GM21529 (cell line): ENCODE measurements at regions not wholly inside any gene's neighbourhood (a gene's known extent, or its start where the extent isn't known, plus 50 kb on each side); places are given as distances from the start of the nearest gene placed in this dataset.
"Not testable (repeated sequence)": the region's sequence is repeated elsewhere in the genome, so short reads cannot be mapped to it uniquely, and the experiment has no call there.

Experiments
- ATAC-seq: cut with Tn5 transposase; IDR thresholded peaks from one replicate; pipeline ENCODE4 v1.9.1; 2021; ENCODE audit not compliant: unreplicated experiment

- ATAC-seq: not testable (repeated sequence)
These were observed 88.8 kb downstream of the KCNJ18 start for GRCh38 chr17:21780919-21781665.

- ATAC-seq: not testable (repeated sequence)
These were observed 89.3 kb downstream of the KCNJ18 start for GRCh38 chr17:21781666-21782024.

GRCh38 chr17:21782107-21782506, 89.8 kb downstream of the KCNJ18 start:
- not testable (repeated sequence) for ATAC-seq

GRCh38 chr17:21782604-21783003, 90.3 kb downstream of the KCNJ18 start:
- ATAC-seq: not testable (repeated sequence)

GRCh38 chr17:21783017-21783416, 90.7 kb downstream of the KCNJ18 start:
- ATAC-seq: not testable (repeated sequence)

- ATAC-seq: not testable (repeated sequence)
These were observed 121.9 kb downstream of the KCNJ18 start for GRCh38 chr17:21814272-21814671.

GRCh38 chr17:21814776-21815175, 122.5 kb downstream of the KCNJ18 start:
- ATAC-seq: no peak

GRCh38 chr17:21815352-21816063, 123.2 kb downstream of the KCNJ18 start:
- ATAC-seq: no peak

GRCh38 chr17:21816592-21817567, 124.6 kb downstream of the KCNJ18 start:
- ATAC-seq: no peak

- no peak for ATAC-seq
These were observed 125.6 kb downstream of the KCNJ18 start for GRCh38 chr17:21817791-21818364.

GRCh38 chr17:21823090-21823489, 130.8 kb downstream of the KCNJ18 start:
- no peak for ATAC-seq

- no peak for ATAC-seq
These were observed 131.3 kb downstream of the KCNJ18 start for GRCh38 chr17:21823643-21824042.

- ATAC-seq: no peak
These were observed 149.5 kb downstream of the KCNJ18 start for GRCh38 chr17:21841839-21842238.

GRCh38 chr17:21842332-21843317, 150.3 kb downstream of the KCNJ18 start:
- ATAC-seq: no peak

GRCh38 chr17:21843318-21843865, 151.1 kb downstream of the KCNJ18 start:
- ATAC-seq: no peak

GRCh38 chr17:21843951-21844590, 151.7 kb downstream of the KCNJ18 start:
- ATAC-seq: no peak

GRCh38 chr17:21848510-21848909, 156.2 kb downstream of the KCNJ18 start:
- ATAC-seq: not testable (repeated sequence)

GRCh38 chr17:21849030-21849429, 156.7 kb downstream of the KCNJ18 start:
- not testable (repeated sequence) for ATAC-seq

- ATAC-seq: not testable (repeated sequence)
These were observed 158.3 kb downstream of the KCNJ18 start for GRCh38 chr17:21850614-21851013.
